AG10803 (cell line): ENCODE measurements at regions not wholly inside any gene's neighbourhood (a gene's known extent, or its start where the extent isn't known, plus 50 kb on each side); places are given as distances from the start of the nearest gene placed in this dataset.
A peak's percentile ranks its signal among the peaks of the same experiment; 100 is the strongest.

Source experiments
- DNase-seq: peaks from one replicate; pipeline ENCODE4 v3.0.0; 2010; ENCODE audit warnings: low read depth
- H3K4me3 ChIP-seq: 2 replicates; pipeline ENCODE4 v1.5.1; 2011; ENCODE audit warnings: mild to moderate bottlenecking, low read length, control low read depth
- TF ChIP-seq, protein P1 (sequence below): conservative IDR thresholded peaks from 2 replicates; pipeline ENCODE4 v1.5.1; 2011; ENCODE audit warnings: mild to moderate bottlenecking, low read length, control low read depth, inconsistent platforms

DNA sequence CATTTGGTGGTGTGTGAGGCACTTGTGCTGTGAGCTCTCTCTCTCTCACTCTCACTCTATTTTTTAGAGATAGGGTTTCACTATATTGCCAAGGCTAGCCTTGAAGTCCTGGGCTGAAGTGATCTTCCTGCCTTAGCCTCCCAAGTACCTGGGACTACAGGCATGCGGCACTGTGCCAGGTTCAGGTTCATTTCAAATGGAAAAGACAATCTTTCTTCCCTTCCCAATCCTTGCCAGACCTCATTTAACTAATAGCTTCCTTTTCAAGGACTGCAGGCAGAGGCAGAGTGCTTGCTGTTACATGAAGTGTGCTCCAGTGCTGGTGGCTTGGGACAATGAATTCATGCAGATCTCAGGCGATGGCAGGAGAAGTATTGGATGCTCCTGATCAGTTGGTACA, 73.2 kb upstream of the BICD1 start:
- TF ChIP-seq, protein P1, sequence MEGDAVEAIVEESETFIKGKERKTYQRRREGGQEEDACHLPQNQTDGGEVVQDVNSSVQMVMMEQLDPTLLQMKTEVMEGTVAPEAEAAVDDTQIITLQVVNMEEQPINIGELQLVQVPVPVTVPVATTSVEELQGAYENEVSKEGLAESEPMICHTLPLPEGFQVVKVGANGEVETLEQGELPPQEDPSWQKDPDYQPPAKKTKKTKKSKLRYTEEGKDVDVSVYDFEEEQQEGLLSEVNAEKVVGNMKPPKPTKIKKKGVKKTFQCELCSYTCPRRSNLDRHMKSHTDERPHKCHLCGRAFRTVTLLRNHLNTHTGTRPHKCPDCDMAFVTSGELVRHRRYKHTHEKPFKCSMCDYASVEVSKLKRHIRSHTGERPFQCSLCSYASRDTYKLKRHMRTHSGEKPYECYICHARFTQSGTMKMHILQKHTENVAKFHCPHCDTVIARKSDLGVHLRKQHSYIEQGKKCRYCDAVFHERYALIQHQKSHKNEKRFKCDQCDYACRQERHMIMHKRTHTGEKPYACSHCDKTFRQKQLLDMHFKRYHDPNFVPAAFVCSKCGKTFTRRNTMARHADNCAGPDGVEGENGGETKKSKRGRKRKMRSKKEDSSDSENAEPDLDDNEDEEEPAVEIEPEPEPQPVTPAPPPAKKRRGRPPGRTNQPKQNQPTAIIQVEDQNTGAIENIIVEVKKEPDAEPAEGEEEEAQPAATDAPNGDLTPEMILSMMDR, result no peak
- no peak for DNase-seq
- H3K4me3 ChIP-seq, result no peak overlapping the region

DNA sequence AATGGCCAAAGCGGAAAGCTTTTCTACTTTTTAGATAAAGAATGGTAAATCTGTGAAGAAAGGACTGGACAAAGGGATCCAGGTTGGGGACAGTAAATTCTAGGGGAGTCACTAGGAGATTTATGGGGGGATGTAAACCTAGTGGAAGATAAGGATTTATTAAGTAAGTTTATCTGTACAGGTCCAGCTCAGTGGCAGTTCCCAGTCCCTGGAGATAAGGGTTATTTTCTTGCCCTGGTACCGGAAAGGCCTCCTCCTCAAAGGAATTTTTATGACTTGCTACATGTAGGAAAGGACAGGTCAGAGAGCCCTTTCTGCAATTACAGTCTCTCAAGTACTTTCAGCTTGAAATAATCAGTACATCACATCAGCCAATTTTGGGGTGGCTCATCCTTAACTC, 72.6 kb upstream of the BICD1 start:
- TF ChIP-seq, protein P1, result no peak
- no peak overlapping the region for H3K4me3 ChIP-seq
- DNase-seq, result no peak

GRCh38 chr12:32036477-32037263, 70.0 kb upstream of the BICD1 start:
- H3K4me3 ChIP-seq, result no peak overlapping the region
- TF ChIP-seq, protein P1, result no peak
- DNase-seq, result no peak

DNA sequence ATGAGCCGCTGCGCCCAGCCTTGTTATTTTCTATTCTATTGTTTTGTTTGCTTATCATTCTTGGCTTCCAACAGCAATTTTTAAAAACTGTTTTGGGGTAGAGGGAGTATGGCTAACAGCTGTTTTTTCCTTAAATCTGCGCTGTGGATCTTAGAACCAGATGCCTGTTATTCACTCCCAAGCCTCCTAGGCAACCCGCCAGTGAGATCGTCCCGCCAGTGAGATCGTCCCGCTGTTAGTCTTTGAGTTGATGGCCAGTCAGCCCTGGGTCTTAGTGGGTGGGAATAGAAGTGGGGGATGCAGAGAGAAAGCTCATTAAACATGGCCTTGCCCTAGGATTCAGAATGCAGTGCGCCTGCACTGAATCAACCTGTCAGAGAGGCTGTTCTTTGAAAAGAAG, 67.3 kb upstream of the BICD1 start:
- TF ChIP-seq, protein P1, result no peak
- no peak overlapping the region for H3K4me3 ChIP-seq
- DNase-seq, result peak; percentile 36

- H3K4me3 ChIP-seq, result no peak overlapping the region
- TF ChIP-seq, protein P1, result no peak
- DNase-seq, result no peak
These were observed 66.6 kb upstream of the BICD1 start for GRCh38 chr12:32039917-32040575.

DNA sequence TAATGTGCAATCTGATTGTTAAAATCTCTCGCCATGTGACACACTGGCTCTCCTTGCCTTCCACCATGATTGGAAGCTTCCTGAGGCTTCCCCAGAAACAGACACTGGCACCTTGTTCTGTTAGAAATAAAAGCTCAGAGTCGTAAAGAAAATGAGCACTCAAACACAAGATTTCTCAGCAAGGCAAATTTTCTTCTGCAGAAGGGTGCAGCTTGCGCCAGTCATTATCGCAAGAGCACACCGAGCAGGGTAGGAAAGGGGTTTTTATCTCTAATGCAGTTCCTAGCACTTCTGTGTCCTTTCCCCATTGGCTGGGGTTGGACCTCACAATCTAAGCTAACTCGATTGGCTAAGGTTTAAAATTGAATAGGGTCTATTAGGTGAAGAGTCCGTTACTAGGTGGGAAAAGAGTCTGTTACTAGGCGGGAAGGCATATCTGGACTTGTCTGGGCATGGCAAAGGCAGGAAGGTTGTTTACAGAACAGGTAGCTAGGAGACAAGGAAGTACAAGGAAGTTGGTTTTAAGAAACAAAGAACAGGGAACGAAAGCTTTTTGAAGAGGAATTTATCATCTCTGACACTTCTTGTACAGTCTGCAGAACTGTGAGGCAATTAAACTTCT, 62.6 kb upstream of the BICD1 start:
- DNase-seq, result no peak
- TF ChIP-seq, protein P1, result no peak

More for the DNA sequence above, 62.6 kb upstream of the BICD1 start:
- H3K4me3 ChIP-seq, result no peak overlapping the region
